ENCODE measurements at regions not wholly inside any gene's neighbourhood (a gene's known extent, or its start where the extent isn't known, plus 50 kb on each side); places are given as distances from the start of the nearest gene placed in this dataset.

GRCh38 chr10:36036137-36036536 is 394.0 kb upstream of the FZD8 start:
- no peak for TF ChIP-seq POLR2AphosphoS5 (IDR thresholded peaks at IDR 0.05)
- TF ChIP-seq CTCF (IDR thresholded peaks at IDR 0.05) = no peak
- TF ChIP-seq POLR2A (IDR thresholded peaks at IDR 0.05) = no peak
